H1 (cell line): ENCODE measurements at regions not wholly inside any gene's neighbourhood (a gene's known extent, or its start where the extent isn't known, plus 50 kb on each side); places are given as distances from the start of the nearest gene placed in this dataset.

Source experiments
- CTCF ChIA-PET: fragments of 300-600 bp; sonication (Branson Sonifier 250); formaldehyde crosslinking; loops from one replicate; lab custom pipeline; 2021; ENCODE audit not compliant: partially characterized antibody; lab: Charles Lee
- POLR2A ChIA-PET: fragments of 300-600 bp; sonication (Branson Sonifier 250); formaldehyde crosslinking; loops from one replicate; lab custom pipeline; 2021; ENCODE audit warnings: inconsistent platforms; ENCODE audit not compliant: partially characterized antibody; lab: Charles Lee
- DNase-seq, 2 experiments: peaks; one replicate each; pipeline versions ENCODE4 v3.0.0 to v3.0.0-alpha.2; 2010 to 2022; ENCODE audit warnings: low spot score in 2 of 2, low read depth in 1 of 2, mixed read lengths in 1 of 2
- FAIRE-seq: peaks from 2 replicates; lab custom pipeline; 2011; peaks lifted over from hg19 to GRCh38; lab: Jason Lieb, UNC
- H2AFZ ChIP-seq: 2 replicates; pipeline ENCODE4 v1.8.1; 2012; ENCODE audit warnings: low read length, inconsistent platforms
- H2AK5ac ChIP-seq: 2 replicates; pipeline ENCODE4 v1.6.1; 2013; ENCODE audit warnings: low read depth, low read length
- H2BK120ac ChIP-seq: replicated peaks from 2 replicates; pipeline ENCODE3; 2013; ENCODE audit warnings: low read depth, low read length, inconsistent platforms
- H2BK12ac ChIP-seq: 2 replicates; pipeline ENCODE4 v1.6.1; 2013; ENCODE audit warnings: low read depth, low read length
- H2BK15ac ChIP-seq: 2 replicates; pipeline ENCODE4 v1.6.1; 2013; ENCODE audit warnings: low read length
- H2BK20ac ChIP-seq: 2 replicates; pipeline ENCODE4 v1.6.1; 2013; ENCODE audit warnings: low read length
- H2BK5ac ChIP-seq: 2 replicates; pipeline ENCODE4 v1.6.1; 2013; ENCODE audit warnings: low read depth, low read length
- H3K14ac ChIP-seq: 2 replicates; pipeline ENCODE4 v1.6.1; 2013; ENCODE audit warnings: inconsistent platforms; ENCODE audit not compliant: insufficient read length
- H3K18ac ChIP-seq: 2 replicates; pipeline ENCODE4 v1.6.1; 2013; ENCODE audit warnings: low read length; ENCODE audit errors: extremely low read depth
- H3K23ac ChIP-seq: 2 replicates; pipeline ENCODE4 v1.6.1; 2013; ENCODE audit warnings: inconsistent platforms; ENCODE audit not compliant: insufficient read length
- H3K23me2 ChIP-seq: 2 replicates; pipeline ENCODE4 v1.6.1; 2013; ENCODE audit warnings: low read depth, low read length
- H3K27ac ChIP-seq: 2 replicates; pipeline ENCODE4 v1.6.1; 2011; ENCODE audit warnings: low read depth, low read length, inconsistent platforms
- H3K27me3 ChIP-seq, 4 experiments: replicated peaks in 1 of 4; 1 replicate in 1 of 4; 2 replicates in 3 of 4; pipeline versions ENCODE4 v1.6.1 to v1.8.1; 2011 to 2013; ENCODE audit warnings: low read length in 3 of 4, mild to moderate bottlenecking in 3 of 4, inconsistent platforms in 2 of 4, mixed read lengths in 2 of 4, moderate library complexity in 1 of 4; ENCODE audit not compliant: control insufficient read depth in 3 of 4, insufficient read depth in 3 of 4; ENCODE audit errors: extremely low read depth in 1 of 4
- H3K36me3 ChIP-seq, 4 experiments: 2 replicates each; pipeline versions ENCODE4 v1.6.1 to v1.8.1; 2011 to 2013; ENCODE audit warnings: mild to moderate bottlenecking in 4 of 4, low read length in 3 of 4, moderate library complexity in 2 of 4, control low read depth in 1 of 4, inconsistent platforms in 1 of 4; ENCODE audit not compliant: insufficient read depth in 4 of 4, control insufficient read depth in 2 of 4
- H3K4ac ChIP-seq: replicated peaks from 2 replicates; pipeline ENCODE3; 2013; ENCODE audit warnings: low read length, low read depth, mixed read lengths, inconsistent platforms; ENCODE audit not compliant: insufficient read length
- H3K4me1 ChIP-seq, 4 experiments: replicated peaks in 1 of 4; 1 replicate in 1 of 4; 2 replicates in 3 of 4; pipeline versions ENCODE4 v1.6.1 to v1.8.1; 2011 to 2013; ENCODE audit warnings: low read length in 3 of 4, inconsistent platforms in 2 of 4, mixed read lengths in 1 of 4; ENCODE audit not compliant: insufficient read depth in 4 of 4, control insufficient read depth in 3 of 4
- H3K4me2 ChIP-seq, 2 experiments: 2 replicates each; pipeline versions ENCODE4 v1.6.1 to v1.8.1; 2011 to 2013; ENCODE audit warnings: low read depth in 2 of 2, low read length in 2 of 2, control low read depth in 1 of 2, inconsistent platforms in 1 of 2, mild to moderate bottlenecking in 1 of 2; ENCODE audit not compliant: insufficient read depth in 1 of 2
- H3K4me3 ChIP-seq, 4 experiments: fragments of 200-600, 300-600 bp in 1 of 4; sonication (generic), shearing (Covaris generic), sonication (Bioruptor Twin) in 1 of 4; 2 replicates each; pipeline versions ENCODE4 v1.5.1 to v1.8.1; 2011 to 2016; ENCODE audit warnings: low read length in 4 of 4, low read depth in 3 of 4, control low read depth in 2 of 4, inconsistent platforms in 2 of 4, mild to moderate bottlenecking in 2 of 4, mixed read lengths in 1 of 4, moderate library complexity in 1 of 4; ENCODE audit not compliant: insufficient read depth in 2 of 4; ENCODE audit errors: extremely low read depth in 1 of 4
- H3K56ac ChIP-seq: replicated peaks from 2 replicates; pipeline ENCODE3; 2013; ENCODE audit warnings: low read depth, mild to moderate bottlenecking, mixed read lengths, low read length, inconsistent platforms; ENCODE audit not compliant: insufficient read length
- H3K79me1 ChIP-seq: 2 replicates; pipeline ENCODE4 v1.6.1; 2013; ENCODE audit warnings: low read depth, low read length, control low read depth
- H3K79me2 ChIP-seq, 2 experiments: 2 replicates each; pipeline versions ENCODE4 v1.6.1 to v1.8.1; 2012 to 2013; ENCODE audit warnings: low read length in 2 of 2, mild to moderate bottlenecking in 2 of 2, inconsistent platforms in 1 of 2; ENCODE audit not compliant: insufficient read depth in 2 of 2, control insufficient read depth in 1 of 2
- H3K9ac ChIP-seq, 4 experiments: replicated peaks in 1 of 4; 1 replicate in 1 of 4; 2 replicates in 3 of 4; pipeline versions ENCODE4 v1.6.1 to v1.8.1; 2011 to 2013; ENCODE audit warnings: low read depth in 3 of 4, low read length in 3 of 4, control low read depth in 2 of 4, mild to moderate bottlenecking in 2 of 4, moderate library complexity in 2 of 4, inconsistent platforms in 1 of 4; ENCODE audit errors: extremely low read depth in 1 of 4
- H3K9me3 ChIP-seq, 2 experiments: 2 replicates each; pipeline versions ENCODE4 v1.6.1 to v1.8.1; 2012 to 2013; ENCODE audit warnings: mild to moderate bottlenecking in 2 of 2, moderate library complexity in 2 of 2, control low read depth in 1 of 2, inconsistent platforms in 1 of 2, low read depth in 1 of 2, low read length in 1 of 2, mixed read lengths in 1 of 2; ENCODE audit not compliant: insufficient read depth in 2 of 2
- H4K20me1 ChIP-seq, 2 experiments: replicated peaks in 1 of 2; 2 replicates each; pipeline versions ENCODE3 to v1.8.1; 2011 to 2013; ENCODE audit warnings: inconsistent platforms in 2 of 2, low read length in 2 of 2, mild to moderate bottlenecking in 1 of 2; ENCODE audit not compliant: insufficient read depth in 2 of 2, control insufficient read depth in 1 of 2
- H4K5ac ChIP-seq: 2 replicates; pipeline ENCODE4 v1.6.1; 2013; ENCODE audit warnings: low read length, low read depth, mixed read lengths, inconsistent platforms; ENCODE audit not compliant: insufficient read length
- H4K8ac ChIP-seq: 2 replicates; pipeline ENCODE4 v1.8.0; 2013; ENCODE audit warnings: mild to moderate bottlenecking, moderate library complexity, low read length, inconsistent platforms; ENCODE audit not compliant: insufficient read depth; ENCODE audit errors: extremely low read depth
- H4K91ac ChIP-seq: replicated peaks from 2 replicates; pipeline ENCODE3; 2013; ENCODE audit warnings: low read length, mixed read lengths, inconsistent platforms; ENCODE audit not compliant: insufficient read length
- RAD21 ChIP-seq, 2 experiments: IDR thresholded peaks in 1 of 2; conservative IDR thresholded peaks in 1 of 2; 2 replicates each; pipeline ENCODE4 v1.6.1; 2011; ENCODE audit warnings: low read depth in 2 of 2, low read length in 2 of 2, improper control_type of control experiment in 1 of 2, inconsistent platforms in 1 of 2, mild to moderate bottlenecking in 1 of 2, moderate library complexity in 1 of 2
- SIRT6 ChIP-seq: IDR thresholded peaks from one replicate; pipeline ENCODE4 v1.7.1; 2012; ENCODE audit warnings: low read length, inconsistent platforms
- WGBS, 2 experiments: shearing (Covaris generic) in 1 of 2; methylation state at CpG; one replicate each; pipeline versions ENCODE4 v1.1.6 to v1.1.7; 2013 to 2015; ENCODE audit warnings: low lambda C conversion rate in 2 of 2, mixed read lengths in 2 of 2, inconsistent platforms in 1 of 2, low coverage in 1 of 2, missing lambda C conversion rate in 1 of 2; ENCODE audit not compliant: insufficient replicate concordance in 2 of 2, insufficient coverage in 1 of 2, insufficient read length in 1 of 2; ENCODE audit errors: extremely low coverage in 1 of 2, missing lambda C conversion rate in 1 of 2; 5-methylcytosine and 5-hydroxymethylcytosine counted together

- POLR2A ChIA-PET = no interaction called here
- no peak overlapping the region for H4K5ac ChIP-seq
- CTCF ChIA-PET = interaction anchor here (0.9 to 1.0 kb wide), 2 partner anchors 12 to 895 kb away, joined by 3 read pairs; no protein-coding TSS in a partner anchor
- H3K56ac ChIP-seq = no peak overlapping the region
- 90% methylated on average over 3 of the region's 3 CpGs; no CpG with 5 or more reads in 1 of the 2 experiments for WGBS, 2 experiments
- no peaks in the 10 kb centered on the region for H3K79me2 ChIP-seq
- no peak overlapping the region for H3K14ac ChIP-seq
- no peaks in the 10 kb centered on the region for H3K4me1 ChIP-seq
- no peak overlapping the region for H3K18ac ChIP-seq
- no peak overlapping the region for H3K4me2 ChIP-seq
- H3K79me1 ChIP-seq = no peaks in the 10 kb centered on the region
- H3K4ac ChIP-seq = no peak overlapping the region
- TF ChIP-seq RAD21 (IDR thresholded peaks at IDR 0.05 in 1 of 2, conservative IDR thresholded peaks at IDR 0.05 in 1 of 2; ENCODE audit: low read depth in 2 of 2, low read length in 2 of 2) (peak in 1 of 2 experiments; percentile 4; a peak in 1 of 4 replicates), SIRT6 (no peak)
- TF ChIP-seq, all 59 proteins: peak for 1
- Histone ChIP-seq H3K9ac (no peak overlapping the region), H2BK5ac (no peak overlapping the region), H2AFZ (no peak overlapping the region), H3K27ac (no peak overlapping the region), H3K36me3 (no peaks in the 10 kb centered on the region), H3K9me3 (no peaks in the 10 kb centered on the region), H2BK120ac (no peak overlapping the region), H3K4me3 (no peak overlapping the region), H4K91ac (no peak overlapping the region), H2BK15ac (no peak overlapping the region), H2BK20ac (no peak overlapping the region), H4K8ac (no peak overlapping the region), H3K23ac (no peak overlapping the region), H2AK5ac (no peak overlapping the region), H3K27me3 (no peaks in the 10 kb centered on the region), H2BK12ac (no peak overlapping the region), H4K20me1 (no peaks in the 10 kb centered on the region), H3K23me2 (no peaks in the 10 kb centered on the region; the same call in 1 of the 2 replicates)
- DNase-seq (no peak), FAIRE-seq (no peak)
Measured at GRCh38 chrX:45513042-45513441, 312.4 kb upstream of the DIPK2B start.
